Neural progenitor cell (in vitro differentiated cells): ENCODE measurements at regions not wholly inside any gene's neighbourhood (a gene's known extent, or its start where the extent isn't known, plus 50 kb on each side); places are given as distances from the start of the nearest gene placed in this dataset.

Source experiments
- EZH2 ChIP-seq: fragments of 200-600 bp; sonication (generic); IDR thresholded peaks from 2 replicates; pipeline ENCODE4 v1.6.1; 2017; ENCODE audit warnings: antibody characterized with exemption, mild to moderate bottlenecking, moderate library complexity
- EZH2phosphoT487 ChIP-seq: fragments of 200-600 bp; sonication (generic); IDR thresholded peaks from 2 replicates; pipeline ENCODE4 v1.6.1; 2017; ENCODE audit warnings: antibody characterized with exemption
- TF ChIP-seq, protein P1 (sequence below): fragments of 200-600 bp; sonication (generic); IDR thresholded peaks from 2 replicates; pipeline ENCODE4 v1.5.1; 2017; ENCODE audit warnings: antibody characterized with exemption, mild to moderate bottlenecking

GRCh38 chr2:220450846-220451245, 823.4 kb downstream of the SLC4A3 start:
- TF ChIP-seq, protein P1, sequence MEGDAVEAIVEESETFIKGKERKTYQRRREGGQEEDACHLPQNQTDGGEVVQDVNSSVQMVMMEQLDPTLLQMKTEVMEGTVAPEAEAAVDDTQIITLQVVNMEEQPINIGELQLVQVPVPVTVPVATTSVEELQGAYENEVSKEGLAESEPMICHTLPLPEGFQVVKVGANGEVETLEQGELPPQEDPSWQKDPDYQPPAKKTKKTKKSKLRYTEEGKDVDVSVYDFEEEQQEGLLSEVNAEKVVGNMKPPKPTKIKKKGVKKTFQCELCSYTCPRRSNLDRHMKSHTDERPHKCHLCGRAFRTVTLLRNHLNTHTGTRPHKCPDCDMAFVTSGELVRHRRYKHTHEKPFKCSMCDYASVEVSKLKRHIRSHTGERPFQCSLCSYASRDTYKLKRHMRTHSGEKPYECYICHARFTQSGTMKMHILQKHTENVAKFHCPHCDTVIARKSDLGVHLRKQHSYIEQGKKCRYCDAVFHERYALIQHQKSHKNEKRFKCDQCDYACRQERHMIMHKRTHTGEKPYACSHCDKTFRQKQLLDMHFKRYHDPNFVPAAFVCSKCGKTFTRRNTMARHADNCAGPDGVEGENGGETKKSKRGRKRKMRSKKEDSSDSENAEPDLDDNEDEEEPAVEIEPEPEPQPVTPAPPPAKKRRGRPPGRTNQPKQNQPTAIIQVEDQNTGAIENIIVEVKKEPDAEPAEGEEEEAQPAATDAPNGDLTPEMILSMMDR = no peak
- TF ChIP-seq EZH2 (no peak), EZH2phosphoT487 (no peak)
